Astrocyte (in vitro differentiated cells and primary cell): ENCODE measurements at regions not wholly inside any gene's neighbourhood (a gene's known extent, or its start where the extent isn't known, plus 50 kb on each side); places are given as distances from the start of the nearest gene placed in this dataset.

Experiments used
- CTCF ChIP-seq: IDR thresholded peaks from 2 replicates; pipeline ENCODE4 v1.5.1; 2011; ENCODE audit warnings: low read depth, mild to moderate bottlenecking, inconsistent platforms, low read length, moderate library complexity; ENCODE audit not compliant: insufficient read depth
- EZH2 ChIP-seq: IDR thresholded peaks from 2 replicates; pipeline ENCODE4 v1.6.1; 2012; ENCODE audit warnings: mild to moderate bottlenecking, low read length, inconsistent platforms; ENCODE audit not compliant: insufficient read depth

- TF ChIP-seq CTCF (no peak), EZH2 (no peak)
Observed at GRCh38 chr2:129469389-129469788, 510.1 kb upstream of the RAB6C start.
